SU-DHL-6 (cell line): ENCODE measurements at regions not wholly inside any gene's neighbourhood (a gene's known extent, or its start where the extent isn't known, plus 50 kb on each side); places are given as distances from the start of the nearest gene placed in this dataset.
A peak's percentile ranks its signal among the peaks of the same experiment; 100 is the strongest.
"Not testable (repeated sequence)": the region's sequence is repeated elsewhere in the genome, so short reads cannot be mapped to it uniquely, and the experiment has no call there.

Experiments used
- H2AFZ ChIP-seq: fragments of 200-600 bp; sonication (generic); 2 replicates; pipeline ENCODE4 v1.6.1; 2014; ENCODE audit warnings: low read depth, mild to moderate bottlenecking, moderate library complexity, mixed read lengths, antibody characterized with exemption, low read length; ENCODE audit not compliant: severe bottlenecking
- H3F3A ChIP-seq: fragments of 200-600 bp; shearing (Covaris generic); 2 replicates; pipeline ENCODE4 v1.6.0; 2016; ENCODE audit warnings: antibody characterized with exemption, mild to moderate bottlenecking; ENCODE audit not compliant: insufficient read depth
- H3K27ac ChIP-seq: fragments of 200-600 bp; sonication (generic); 2 replicates; pipeline ENCODE4 v1.5.1; 2016; ENCODE audit warnings: low read depth, mild to moderate bottlenecking, low read length, moderate library complexity, mixed read lengths
- H3K27me3 ChIP-seq: fragments of 200-600 bp; sonication (generic), shearing (Covaris generic); 2 replicates; pipeline ENCODE4 v1.6.0; 2014; ENCODE audit warnings: mild to moderate bottlenecking, low read length
- H3K36me3 ChIP-seq: fragments of 200-600 bp; sonication (generic); 2 replicates; pipeline ENCODE4 v1.6.1; 2014; ENCODE audit warnings: mild to moderate bottlenecking, low read length, mixed read lengths
- H3K4me2 ChIP-seq: fragments of 300-600, 200-600 bp; shearing (Covaris generic), sonication (generic); 2 replicates; pipeline ENCODE4 v1.6.0; 2014; ENCODE audit warnings: low read length, low read depth, mild to moderate bottlenecking; ENCODE audit not compliant: poor library complexity, severe bottlenecking
- H3K4me3 ChIP-seq: fragments of 200-600 bp; sonication (generic); 2 replicates; pipeline ENCODE4 v1.5.1; 2014; ENCODE audit warnings: antibody characterized with exemption, low read length, mild to moderate bottlenecking, mixed read lengths; ENCODE audit not compliant: insufficient read depth, poor library complexity, severe bottlenecking
- H3K79me2 ChIP-seq: fragments of 200-600 bp; sonication (generic); 2 replicates; pipeline ENCODE4 v1.6.1; 2014; ENCODE audit warnings: mild to moderate bottlenecking, low read length, moderate library complexity; ENCODE audit not compliant: insufficient read depth
- H3K9ac ChIP-seq: fragments of 200-600 bp; sonication (generic); 2 replicates; pipeline ENCODE4 v1.7.0; 2014; ENCODE audit warnings: mild to moderate bottlenecking, low read length
- H3K9me2 ChIP-seq: fragments of 200-600 bp; sonication (generic); replicated peaks from 2 replicates; pipeline ENCODE4 v1.6.1; 2014; ENCODE audit warnings: low read length; ENCODE audit not compliant: insufficient read depth
- H3K9me3 ChIP-seq: fragments of 200-600 bp; sonication (generic); 2 replicates; pipeline ENCODE4 v1.6.1; 2014; ENCODE audit warnings: low read length, mixed read lengths; ENCODE audit not compliant: insufficient read depth
- H4K20me1 ChIP-seq: fragments of 200-600 bp; sonication (generic); 2 replicates; pipeline ENCODE4 v1.6.1; 2014; ENCODE audit warnings: low read depth, mild to moderate bottlenecking, antibody characterized with exemption, low read length, moderate library complexity, mixed read lengths
- EZH2phosphoT487 ChIP-seq: fragments of 200-600 bp; sonication (generic), shearing (Covaris generic); conservative IDR thresholded peaks from 2 replicates; pipeline ENCODE4 v1.6.1; 2018; ENCODE audit warnings: mild to moderate bottlenecking, antibody characterized with exemption, low read length, moderate library complexity, mixed read lengths
- TF ChIP-seq, protein P1 (sequence below): fragments of 200-600 bp; sonication (generic); IDR thresholded peaks from one replicate; pipeline ENCODE4 v1.5.1; 2017; ENCODE audit warnings: antibody characterized with exemption, mild to moderate bottlenecking, low read length, moderate library complexity; ENCODE audit not compliant: insufficient read depth, poor library complexity, severe bottlenecking

DNA sequence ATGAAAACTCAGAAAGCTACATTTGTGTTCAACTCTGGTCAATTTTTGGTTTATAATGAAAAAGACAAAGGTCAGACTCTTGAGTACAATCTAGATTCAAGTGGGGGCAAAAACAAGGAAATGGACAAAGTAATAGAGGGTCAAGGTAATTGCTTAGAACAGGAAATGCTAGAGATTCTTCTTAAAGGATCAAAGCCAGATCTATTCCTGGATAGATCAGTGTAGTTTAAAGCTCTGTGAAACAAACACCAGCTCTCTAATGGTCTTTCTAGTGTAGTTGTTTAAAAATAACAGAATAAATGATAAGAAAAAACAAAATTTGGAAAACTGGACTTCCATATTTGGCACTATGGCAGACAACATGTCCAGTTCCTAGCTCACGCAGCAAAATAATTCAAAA is 70.7 kb upstream of the SLC8A3 start:
- Histone ChIP-seq H3K4me2 (no peak overlapping the region), H3K36me3 (no peaks in the 10 kb centered on the region), H3F3A (no peaks in the 10 kb centered on the region), H3K79me2 (no peaks in the 10 kb centered on the region), H4K20me1 (no peaks in the 10 kb centered on the region), H3K9ac (no peak overlapping the region), H3K27ac (no peak overlapping the region), H3K4me3 (no peak overlapping the region), H3K9me3 (no peaks in the 10 kb centered on the region), H2AFZ (no peak overlapping the region), H3K27me3 (no peaks in the 10 kb centered on the region), H3K9me2 (no peaks in the 10 kb centered on the region)
- no peak for TF ChIP-seq EZH2phosphoT487
- TF ChIP-seq, protein P1, sequence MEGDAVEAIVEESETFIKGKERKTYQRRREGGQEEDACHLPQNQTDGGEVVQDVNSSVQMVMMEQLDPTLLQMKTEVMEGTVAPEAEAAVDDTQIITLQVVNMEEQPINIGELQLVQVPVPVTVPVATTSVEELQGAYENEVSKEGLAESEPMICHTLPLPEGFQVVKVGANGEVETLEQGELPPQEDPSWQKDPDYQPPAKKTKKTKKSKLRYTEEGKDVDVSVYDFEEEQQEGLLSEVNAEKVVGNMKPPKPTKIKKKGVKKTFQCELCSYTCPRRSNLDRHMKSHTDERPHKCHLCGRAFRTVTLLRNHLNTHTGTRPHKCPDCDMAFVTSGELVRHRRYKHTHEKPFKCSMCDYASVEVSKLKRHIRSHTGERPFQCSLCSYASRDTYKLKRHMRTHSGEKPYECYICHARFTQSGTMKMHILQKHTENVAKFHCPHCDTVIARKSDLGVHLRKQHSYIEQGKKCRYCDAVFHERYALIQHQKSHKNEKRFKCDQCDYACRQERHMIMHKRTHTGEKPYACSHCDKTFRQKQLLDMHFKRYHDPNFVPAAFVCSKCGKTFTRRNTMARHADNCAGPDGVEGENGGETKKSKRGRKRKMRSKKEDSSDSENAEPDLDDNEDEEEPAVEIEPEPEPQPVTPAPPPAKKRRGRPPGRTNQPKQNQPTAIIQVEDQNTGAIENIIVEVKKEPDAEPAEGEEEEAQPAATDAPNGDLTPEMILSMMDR: no peak

- TF ChIP-seq EZH2phosphoT487: no peak
- TF ChIP-seq, protein P1: peak; percentile 43
- H3K27me3 ChIP-seq: no peaks in the 10 kb centered on the region
- no peaks in the 10 kb centered on the region for H3K36me3 ChIP-seq
- no peak overlapping the region for H3K27ac ChIP-seq
- H3K9me2 ChIP-seq: no peaks in the 10 kb centered on the region
- no peaks in the 10 kb centered on the region for H4K20me1 ChIP-seq
- no peak overlapping the region for H3K4me2 ChIP-seq
- no peak overlapping the region for H3K9ac ChIP-seq
- H3F3A ChIP-seq: no peaks in the 10 kb centered on the region
- no peaks in the 10 kb centered on the region for H3K9me3 ChIP-seq
- H3K79me2 ChIP-seq: no peaks in the 10 kb centered on the region
- no peak overlapping the region for H3K4me3 ChIP-seq
- no peak overlapping the region for H2AFZ ChIP-seq
These were observed 68.8 kb upstream of the SLC8A3 start for GRCh38 chr14:70257526-70257925.

GRCh38 chr14:70256601-70257000 is 67.8 kb upstream of the SLC8A3 start:
- Histone ChIP-seq H3K9ac (no peak overlapping the region), H4K20me1 (no peaks in the 10 kb centered on the region), H3K9me2 (no peaks in the 10 kb centered on the region), H3K36me3 (no peaks in the 10 kb centered on the region), H3F3A (no peaks in the 10 kb centered on the region), H3K9me3 (no peaks in the 10 kb centered on the region), H3K27me3 (no peaks in the 10 kb centered on the region), H3K4me3 (no peak overlapping the region), H3K4me2 (no peak overlapping the region), H3K27ac (no peak overlapping the region), H2AFZ (no peak overlapping the region), H3K79me2 (no peaks in the 10 kb centered on the region)
- TF ChIP-seq, protein P1: no peak
- TF ChIP-seq EZH2phosphoT487: no peak

- not testable (repeated sequence) for H3K4me3 ChIP-seq
These were observed 66.6 kb upstream of the SLC8A3 start for GRCh38 chr14:70255071-70256057.

More at GRCh38 chr14:70255071-70256057, 66.6 kb upstream of the SLC8A3 start:
- not testable (repeated sequence) for H3K27ac ChIP-seq, H3K36me3 ChIP-seq, H3K9me2 ChIP-seq, H3K79me2 ChIP-seq, H3K9me3 ChIP-seq, H4K20me1 ChIP-seq, H3K9ac ChIP-seq, H2AFZ ChIP-seq, H3K4me2 ChIP-seq, H3K27me3 ChIP-seq, H3F3A ChIP-seq
